ENCODE measurements at regions not wholly inside any gene's neighbourhood (a gene's known extent, or its start where the extent isn't known, plus 50 kb on each side); places are given as distances from the start of the nearest gene placed in this dataset.

GRCh38 chr3:177921153-177921552, 615.1 kb upstream of the KCNMB2 start:
- no peak for TF ChIP-seq ZNF280B (CRISPR knock-in tag; IDR thresholded peaks at IDR 0.05; ENCODE audit: borderline replicate concordance)
- TF ChIP-seq POLR2A (IDR thresholded peaks at IDR 0.05; ENCODE audit: insufficient read depth in 1 of 2, low read depth in 2 of 2, low read length in 2 of 2), result no peak
- no peak for TF ChIP-seq CTCF (CRISPR knock-in tag; IDR thresholded peaks at IDR 0.05)
- TF ChIP-seq CBX2 (IDR thresholded peaks at IDR 0.05; ENCODE audit: low read depth, low read length), result no peak
- no peak for TF ChIP-seq CBX2 (CRISPR knock-in tag; IDR thresholded peaks at IDR 0.05; ENCODE audit: low read depth)
